BLaER1 treated with 17β-estradiol and CSF1 and Interleukin-3, amounts not matched to agents 10 nM and 100 nM (cell line): ENCODE measurements at regions not wholly inside any gene's neighbourhood (a gene's known extent, or its start where the extent isn't known, plus 50 kb on each side); places are given as distances from the start of the nearest gene placed in this dataset.
"Not testable (repeated sequence)": the region's sequence is repeated elsewhere in the genome, so short reads cannot be mapped to it uniquely, and the experiment has no call there.

ENCODE experiments used
- H3K27ac ChIP-seq, 11 experiments: shearing (Covaris generic); formaldehyde crosslinking; 2 replicates each; pipeline ENCODE4 v1.8.1; 2022
- H3K27me3 ChIP-seq, 11 experiments: shearing (Covaris generic); formaldehyde crosslinking; 2 replicates each; pipeline ENCODE4 v1.8.1; 2022
- H3K36me3 ChIP-seq, 11 experiments: shearing (Covaris generic); formaldehyde crosslinking; 2 replicates each; pipeline ENCODE4 v1.8.1; 2022
- H3K4me1 ChIP-seq, 10 experiments: shearing (Covaris generic); formaldehyde crosslinking; 2 replicates each; pipeline ENCODE4 v1.8.1; 2022
- H3K4me2 ChIP-seq, 11 experiments: shearing (Covaris generic); formaldehyde crosslinking; 2 replicates each; pipeline ENCODE4 v1.8.1; 2022
- H3K4me3 ChIP-seq, 10 experiments: shearing (Covaris generic); formaldehyde crosslinking; 2 replicates each; pipeline ENCODE4 v1.8.1; 2022
- H3K9ac ChIP-seq, 11 experiments: shearing (Covaris generic); formaldehyde crosslinking; 2 replicates each; pipeline ENCODE4 v1.8.1; 2022
- H3K9me3 ChIP-seq, 11 experiments: shearing (Covaris generic); formaldehyde crosslinking; replicated peaks in 1 of 11; 2 replicates each; pipeline ENCODE4 v1.8.1; 2022
- H4K20me1 ChIP-seq, 11 experiments: shearing (Covaris generic); formaldehyde crosslinking; 2 replicates each; pipeline ENCODE4 v1.8.1; 2022
- Cebpa-rat ChIP-seq, 11 experiments: shearing (Covaris generic); IDR thresholded peaks; 2 replicates each; pipeline ENCODE4 v1.8.1; 2022

DNA sequence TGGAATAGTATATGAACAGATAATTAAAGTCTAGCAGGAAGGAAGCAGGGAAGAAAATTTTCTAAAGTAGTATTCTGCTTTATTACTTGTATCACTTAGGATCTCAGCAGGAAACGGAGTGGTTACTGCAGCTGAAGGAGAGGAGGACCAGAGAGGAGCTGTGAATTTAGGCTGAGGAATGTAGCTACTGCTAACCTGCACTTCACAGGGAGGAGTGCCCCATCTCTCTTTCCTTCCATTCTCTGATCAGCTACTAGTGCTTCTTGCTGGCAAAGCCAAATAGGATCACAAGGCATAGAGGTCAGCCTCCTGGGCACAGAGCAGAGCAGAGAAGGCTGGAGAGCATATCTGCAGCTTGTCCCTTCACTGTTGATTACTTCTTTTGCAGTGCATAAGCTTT, 205.3 kb upstream of the ASCC3 start:
- no peak for TF ChIP-seq Cebpa-rat (IDR thresholded peaks at IDR 0.05)
- no peak overlapping the region for H3K4me2 ChIP-seq
- H3K4me1 ChIP-seq = no peaks in the 10 kb centered on the region
- H3K4me3 ChIP-seq = no peak overlapping the region
- H3K27ac ChIP-seq = no peak overlapping the region
- no peaks in the 10 kb centered on the region for H4K20me1 ChIP-seq
- no peaks in the 10 kb centered on the region for H3K36me3 ChIP-seq
- H3K27me3 ChIP-seq = no peaks in the 10 kb centered on the region
- no peak overlapping the region for H3K9ac ChIP-seq
- H3K9me3 ChIP-seq = peaks cover 3 to 15% (median 13%) of the 10 kb centered on the region in 11 experiments; a peak in 21 of 22 replicates

- Histone ChIP-seq H3K4me1 (no peaks in the 10 kb centered on the region), H3K27ac (no peak overlapping the region), H3K27me3 (no peaks in the 10 kb centered on the region), H4K20me1 (no peaks in the 10 kb centered on the region), H3K4me2 (no peak overlapping the region), H3K9ac (no peak overlapping the region), H3K36me3 (no peaks in the 10 kb centered on the region), H3K4me3 (no peak overlapping the region), H3K9me3 (peaks cover 12 to 23% (median 21%) of the 10 kb centered on the region in 11 experiments; a peak in 21 of 22 replicates)
- no peak for TF ChIP-seq Cebpa-rat (IDR thresholded peaks at IDR 0.05)
Observed at GRCh38 chr6:101088594-101088993, 207.5 kb upstream of the ASCC3 start.

GRCh38 chr6:101089640-101090039, 208.5 kb upstream of the ASCC3 start:
- Histone ChIP-seq H3K4me3 (no peak overlapping the region), H3K36me3 (no peaks in the 10 kb centered on the region), H3K4me1 (no peaks in the 10 kb centered on the region), H3K27ac (no peak overlapping the region), H4K20me1 (no peaks in the 10 kb centered on the region), H3K9me3 (peaks cover 12 to 23% (median 21%) of the 10 kb centered on the region in 11 experiments; a peak in 21 of 22 replicates), H3K9ac (no peak overlapping the region), H3K27me3 (no peaks in the 10 kb centered on the region), H3K4me2 (no peak overlapping the region)
- no peak for TF ChIP-seq Cebpa-rat (IDR thresholded peaks at IDR 0.05)

- H3K4me1 ChIP-seq = no peaks in the 10 kb centered on the region
- H3K9me3 ChIP-seq = peaks cover 12 to 23% (median 21%) of the 10 kb centered on the region in 11 experiments; a peak in 21 of 22 replicates
- no peak overlapping the region for H3K4me3 ChIP-seq
- H4K20me1 ChIP-seq = no peaks in the 10 kb centered on the region
- H3K27me3 ChIP-seq = no peaks in the 10 kb centered on the region
- H3K36me3 ChIP-seq = no peaks in the 10 kb centered on the region
- TF ChIP-seq Cebpa-rat (IDR thresholded peaks at IDR 0.05) = no peak
- no peak overlapping the region for H3K9ac ChIP-seq
- H3K4me2 ChIP-seq = no peak overlapping the region
- H3K27ac ChIP-seq = no peak overlapping the region
Observed at GRCh38 chr6:101090281-101090680, 209.2 kb upstream of the ASCC3 start.

- not testable (repeated sequence) for H3K4me1 ChIP-seq, H3K36me3 ChIP-seq, H4K20me1 ChIP-seq, H3K27ac ChIP-seq, H3K4me2 ChIP-seq, H3K4me3 ChIP-seq, H3K9me3 ChIP-seq, H3K9ac ChIP-seq, H3K27me3 ChIP-seq
Observed at GRCh38 chr6:101098605-101099004, 217.5 kb upstream of the ASCC3 start.

DNA sequence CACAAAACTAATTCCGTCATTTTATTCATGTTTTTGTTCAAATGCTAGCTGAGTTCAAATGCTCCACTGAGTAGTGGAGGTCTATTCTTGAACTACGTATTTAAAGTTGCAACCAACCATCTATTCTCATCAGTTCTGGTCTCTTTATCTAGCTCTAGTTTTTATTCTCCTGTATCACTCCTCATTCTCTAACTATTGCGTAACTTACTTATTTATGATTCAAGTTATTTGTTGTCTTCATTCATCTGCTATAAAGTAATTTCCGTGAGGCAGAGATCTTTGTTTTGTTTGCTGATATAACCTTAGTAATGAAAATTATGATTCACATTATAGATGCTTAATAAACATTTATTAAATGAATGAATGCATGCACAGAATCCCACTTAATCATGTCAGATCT, 221.6 kb upstream of the ASCC3 start:
- Histone ChIP-seq H3K9me3 (peaks cover 0 to 8% (median 0%) of the 10 kb centered on the region in 11 experiments; a peak in 2 of 22 replicates), H3K36me3 (no peaks in the 10 kb centered on the region), H3K4me3 (no peak overlapping the region), H3K4me2 (no peak overlapping the region), H3K27me3 (no peaks in the 10 kb centered on the region), H3K9ac (no peak overlapping the region), H4K20me1 (no peaks in the 10 kb centered on the region), H3K4me1 (no peaks in the 10 kb centered on the region), H3K27ac (no peak overlapping the region)
- peak in 2 of 11 experiments; percentile 64 to 85; a peak in 6 of 22 replicates for TF ChIP-seq Cebpa-rat (IDR thresholded peaks at IDR 0.05)

DNA sequence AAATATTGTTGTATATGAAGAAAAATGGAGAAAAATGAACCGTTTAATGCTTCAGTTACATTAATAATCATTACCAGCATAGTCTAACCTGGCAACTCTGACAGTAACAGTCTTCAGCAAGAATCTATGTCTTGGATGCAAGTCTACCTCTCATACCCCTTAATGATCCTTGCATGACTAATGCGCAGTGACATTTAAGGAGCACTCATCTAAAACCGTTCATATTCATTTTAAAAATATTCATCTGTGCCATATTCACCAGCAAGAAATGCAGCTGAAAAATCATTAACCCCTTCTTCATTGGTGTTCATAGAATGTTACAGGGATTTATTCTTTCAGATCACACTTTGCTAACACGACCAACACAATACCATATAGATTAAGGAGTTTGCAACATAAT, 227.2 kb upstream of the ASCC3 start:
- Histone ChIP-seq H3K27ac (no peak overlapping the region), H3K4me2 (no peak overlapping the region), H3K9me3 (no peaks in the 10 kb centered on the region), H3K4me3 (no peak overlapping the region), H4K20me1 (no peaks in the 10 kb centered on the region), H3K9ac (no peak overlapping the region), H3K4me1 (no peaks in the 10 kb centered on the region), H3K36me3 (no peaks in the 10 kb centered on the region), H3K27me3 (no peaks in the 10 kb centered on the region)
- no peak for TF ChIP-seq Cebpa-rat (IDR thresholded peaks at IDR 0.05)

DNA sequence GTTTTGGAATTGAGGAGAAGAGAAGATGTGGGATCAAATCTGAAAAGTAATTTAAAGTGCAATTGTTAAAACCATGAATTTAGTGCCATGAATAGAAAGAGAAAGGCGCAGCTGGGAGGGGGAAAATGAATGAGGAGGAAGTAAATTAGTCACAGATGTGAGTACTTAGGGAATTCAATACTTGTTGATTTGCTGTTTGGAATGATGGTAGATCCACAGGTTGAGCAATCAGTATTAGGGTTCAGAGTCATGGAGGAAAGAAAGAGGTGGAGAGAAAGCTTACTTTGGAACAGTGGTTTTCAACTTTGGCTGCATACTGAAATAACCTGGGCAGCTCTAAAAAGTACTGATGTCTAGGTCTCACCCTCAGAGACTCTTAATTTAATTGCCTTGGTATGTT, 229.7 kb upstream of the ASCC3 start:
- H3K27ac ChIP-seq = no peak overlapping the region
- H3K4me1 ChIP-seq = no peaks in the 10 kb centered on the region
- no peak for TF ChIP-seq Cebpa-rat (IDR thresholded peaks at IDR 0.05)
- no peak overlapping the region for H3K4me3 ChIP-seq
- H3K4me2 ChIP-seq = no peak overlapping the region
- no peaks in the 10 kb centered on the region for H3K9me3 ChIP-seq
- H3K36me3 ChIP-seq = no peaks in the 10 kb centered on the region
- no peak overlapping the region for H3K9ac ChIP-seq
- H4K20me1 ChIP-seq = no peaks in the 10 kb centered on the region
- no peaks in the 10 kb centered on the region for H3K27me3 ChIP-seq

DNA sequence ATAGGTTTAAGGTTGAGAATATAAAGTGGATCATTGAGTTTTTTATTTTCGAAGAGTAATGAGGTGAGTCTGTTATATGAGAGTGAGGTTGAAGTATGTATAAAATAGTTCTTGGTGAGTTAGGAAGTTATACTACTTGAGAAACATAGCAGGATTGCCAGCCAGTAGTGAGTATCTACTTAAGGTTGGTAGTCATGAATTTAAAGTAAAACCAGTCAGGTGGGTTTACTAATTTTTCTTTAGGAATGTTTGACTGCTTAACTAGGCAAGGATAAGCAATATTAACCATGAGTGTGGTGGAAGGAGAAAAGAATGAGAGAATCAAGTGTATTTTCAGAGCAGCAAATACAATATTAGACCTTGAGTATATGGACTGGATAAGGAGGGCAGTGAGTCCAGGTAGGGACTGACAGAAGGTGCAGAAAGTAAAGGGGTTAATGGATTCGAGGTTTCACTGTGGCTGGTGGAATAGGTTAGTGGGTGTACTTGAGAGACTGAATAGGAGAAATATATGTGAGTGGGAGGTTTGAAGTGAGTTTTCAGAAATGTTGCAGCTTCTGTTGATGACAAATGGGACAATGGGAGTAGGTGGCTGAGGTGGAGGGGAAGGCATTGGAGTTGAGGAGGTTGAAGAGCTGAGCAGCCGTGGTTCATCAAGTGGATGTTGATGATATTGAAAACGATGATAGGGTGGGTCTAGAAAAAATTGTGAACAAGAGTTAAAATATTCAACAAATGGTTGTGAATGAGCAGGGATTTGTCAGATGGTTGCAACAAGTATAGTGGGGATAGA, 232.5 kb upstream of the ASCC3 start:
- H3K27me3 ChIP-seq = no peaks in the 10 kb centered on the region
- H3K4me1 ChIP-seq = no peaks in the 10 kb centered on the region
- no peak overlapping the region for H3K27ac ChIP-seq
- H3K4me2 ChIP-seq = no peak overlapping the region
- H3K36me3 ChIP-seq = no peaks in the 10 kb centered on the region
- H4K20me1 ChIP-seq = no peaks in the 10 kb centered on the region
- H3K9ac ChIP-seq = 0 out of 22 replicates have a peak overlapping the region, but pooled peaks of 1 of the 11 experiments have one; percentile 2
- no peaks in the 10 kb centered on the region for H3K9me3 ChIP-seq
- TF ChIP-seq Cebpa-rat (IDR thresholded peaks at IDR 0.05) = no peak
- H3K4me3 ChIP-seq = no peak overlapping the region

DNA sequence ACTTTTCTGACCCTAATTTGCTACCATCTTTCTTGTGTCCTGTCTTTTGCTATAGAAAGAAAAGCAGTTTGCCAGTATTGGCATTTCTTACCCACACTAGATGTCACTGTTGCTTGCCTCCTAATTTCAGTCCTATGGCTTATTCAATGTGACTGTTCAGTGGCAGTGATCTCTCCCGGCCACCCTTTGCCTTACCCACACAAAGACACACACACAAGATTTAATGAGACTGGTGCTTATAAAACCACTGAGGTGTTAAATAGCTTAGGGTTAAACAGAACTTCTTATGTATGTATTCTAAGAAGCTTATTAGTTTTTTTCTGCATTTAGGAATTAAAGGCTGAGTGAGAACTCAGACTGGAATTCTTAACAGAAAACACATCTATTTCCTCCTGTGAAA, 233.6 kb upstream of the ASCC3 start:
- H3K27me3 ChIP-seq = no peaks in the 10 kb centered on the region
- H3K36me3 ChIP-seq = no peaks in the 10 kb centered on the region
- H3K4me1 ChIP-seq = no peaks in the 10 kb centered on the region
- no peak overlapping the region for H3K4me3 ChIP-seq
- no peak overlapping the region for H3K9ac ChIP-seq
- no peak for TF ChIP-seq Cebpa-rat (IDR thresholded peaks at IDR 0.05)
- no peaks in the 10 kb centered on the region for H4K20me1 ChIP-seq
- no peaks in the 10 kb centered on the region for H3K9me3 ChIP-seq
- H3K27ac ChIP-seq = no peak overlapping the region
- H3K4me2 ChIP-seq = no peak overlapping the region
